ENCODE measurements at regions not wholly inside any gene's neighbourhood (a gene's known extent, or its start where the extent isn't known, plus 50 kb on each side); places are given as distances from the start of the nearest gene placed in this dataset.

- TF ChIP-seq POLR2A (IDR thresholded peaks at IDR 0.05) (no peak), CTCF (IDR thresholded peaks at IDR 0.05) (no peak)
These were observed 342.2 kb downstream of the IGSF11 start for GRCh38 chr3:118692416-118692815.

Data from transverse colon (tissue), 3 donors.